Tibial nerve (tissue), 4 donors: ENCODE measurements at regions not wholly inside any gene's neighbourhood (a gene's known extent, or its start where the extent isn't known, plus 50 kb on each side); places are given as distances from the start of the nearest gene placed in this dataset.

ENCODE experiments used
- DNase-seq, 2 donors: peaks; one replicate each; pipeline ENCODE4 v3.0.0-alpha.2; 2019; ENCODE audit warnings: low spot score in 2 of 2
- H3K27ac ChIP-seq, 4 donors: fragments of 200-600 bp; sonication (generic) in 3 of 4; one replicate each; pipeline ENCODE4 v1.5.1; 2017 to 2019; ENCODE audit warnings: mild to moderate bottlenecking in 1 of 4
- H3K27me3 ChIP-seq, 2 donors: fragments of 200-600 bp; sonication (generic) in 1 of 2; one replicate each; pipeline versions ENCODE4 v1.5.1 to v1.6.0; 2017 to 2019
- H3K36me3 ChIP-seq, 3 donors: fragments of 200-600 bp; sonication (generic); one replicate each; pipeline ENCODE4 v1.5.1; 2018 to 2019
- H3K4me1 ChIP-seq, 4 donors: fragments of 200-600 bp; sonication (generic) in 3 of 4; one replicate each; pipeline ENCODE4 v1.5.1; 2017 to 2019
- H3K4me3 ChIP-seq, 4 donors: fragments of 200-600 bp; sonication (generic) in 3 of 4; one replicate each; pipeline ENCODE4 v1.5.1; 2017 to 2019; ENCODE audit warnings: mild to moderate bottlenecking in 1 of 4, moderate library complexity in 1 of 4
- H3K9me3 ChIP-seq, 4 donors: fragments of 200-600 bp; sonication (generic) in 3 of 4; one replicate each; pipeline ENCODE4 v1.5.1; 2017 to 2019
- CTCF ChIP-seq, 5 experiments: fragments of 200-600 bp in 3 of 5; fragments of 450-650 bp in 2 of 5; sonication (generic) in 3 of 5; IDR thresholded peaks; one replicate each; pipeline ENCODE4 v1.5.1; 2016 to 2019; ENCODE audit warnings: antibody characterized with exemption in 5 of 5, mild to moderate bottlenecking in 3 of 5, moderate library complexity in 2 of 5
- EP300 ChIP-seq, 2 donors: sonication (generic); formaldehyde crosslinking; IDR thresholded peaks; one replicate each; pipeline ENCODE4 v1.6.1; 2017; ENCODE audit warnings: antibody characterized with exemption in 2 of 2, mild to moderate bottlenecking in 1 of 2
- POLR2A ChIP-seq, 2 donors: fragments of 450-650 bp; IDR thresholded peaks; one replicate each; pipeline ENCODE4 v1.6.1; 2017; ENCODE audit warnings: antibody characterized with exemption in 2 of 2, mild to moderate bottlenecking in 2 of 2, moderate library complexity in 2 of 2
- WGBS, 2 donors: methylation state at CpG; one replicate each; pipeline ENCODE4 v1.1.5; 2018; 5-methylcytosine and 5-hydroxymethylcytosine counted together

GRCh38 chr2:145481334-145481922, 961.5 kb upstream of the ZEB2 start:
- H3K4me3 ChIP-seq: no peak overlapping the region
- no peaks in the 10 kb centered on the region for H3K4me1 ChIP-seq
- H3K27me3 ChIP-seq: no peaks in the 10 kb centered on the region
- DNase-seq: no peak
- no peaks in the 10 kb centered on the region for H3K9me3 ChIP-seq
- TF ChIP-seq EP300 (IDR thresholded peaks at IDR 0.05) (no peak), CTCF (IDR thresholded peaks at IDR 0.05) (no peak), POLR2A (IDR thresholded peaks at IDR 0.05) (no peak)
- no peaks in the 10 kb centered on the region for H3K36me3 ChIP-seq
- no peak overlapping the region for H3K27ac ChIP-seq

GRCh38 chr2:145464866-145465265, 944.9 kb upstream of the ZEB2 start:
- no peaks in the 10 kb centered on the region for H3K9me3 ChIP-seq
- DNase-seq: no peak
- no peak overlapping the region for H3K4me3 ChIP-seq
- WGBS, 2 donors: 45 to 47% methylated on average over 3 of the region's 3 CpGs
- TF ChIP-seq EP300 (IDR thresholded peaks at IDR 0.05): no peak
- no peak for TF ChIP-seq POLR2A (IDR thresholded peaks at IDR 0.05)
- TF ChIP-seq CTCF (IDR thresholded peaks at IDR 0.05): no peak
- H3K4me1 ChIP-seq: peaks cover 0 to 4% (median 0%) of the 10 kb centered on the region in 4 donors
- no peak overlapping the region for H3K27ac ChIP-seq
- no peaks in the 10 kb centered on the region for H3K36me3 ChIP-seq
- H3K27me3 ChIP-seq: no peaks in the 10 kb centered on the region

GRCh38 chr2:145460112-145460511, 940.2 kb upstream of the ZEB2 start:
- no peak for DNase-seq
- 65 to 68% methylated on average over 1 of the region's 1 CpG for WGBS, 2 donors
- TF ChIP-seq POLR2A (IDR thresholded peaks at IDR 0.05) (no peak), EP300 (IDR thresholded peaks at IDR 0.05) (no peak), CTCF (IDR thresholded peaks at IDR 0.05) (no peak)
- Histone ChIP-seq H3K9me3 (peaks cover 0 to 4% (median 0%) of the 10 kb centered on the region in 4 donors), H3K27ac (no peak overlapping the region), H3K4me3 (no peak overlapping the region), H3K4me1 (no peaks in the 10 kb centered on the region), H3K36me3 (no peaks in the 10 kb centered on the region), H3K27me3 (no peaks in the 10 kb centered on the region)

GRCh38 chr2:145431181-145431951, 911.4 kb upstream of the ZEB2 start:
- no peaks in the 10 kb centered on the region for H3K27me3 ChIP-seq
- no peak overlapping the region for H3K4me3 ChIP-seq
- H3K36me3 ChIP-seq: no peaks in the 10 kb centered on the region
- H3K27ac ChIP-seq: no peak overlapping the region
- 70 to 76% methylated on average over 9 of the region's 9 CpGs for WGBS, 2 donors
- H3K4me1 ChIP-seq: no peaks in the 10 kb centered on the region
- no peaks in the 10 kb centered on the region for H3K9me3 ChIP-seq
- no peak for DNase-seq
- no peak for TF ChIP-seq EP300 (IDR thresholded peaks at IDR 0.05)
- no peak for TF ChIP-seq POLR2A (IDR thresholded peaks at IDR 0.05)
- no peak for TF ChIP-seq CTCF (IDR thresholded peaks at IDR 0.05)

- Histone ChIP-seq H3K4me3 (no peak overlapping the region), H3K27ac (no peak overlapping the region), H3K36me3 (no peaks in the 10 kb centered on the region), H3K9me3 (peaks cover 0 to 21% (median 8%) of the 10 kb centered on the region in 4 donors), H3K27me3 (no peaks in the 10 kb centered on the region), H3K4me1 (no peaks in the 10 kb centered on the region)
- TF ChIP-seq EP300 (IDR thresholded peaks at IDR 0.05) (no peak), CTCF (IDR thresholded peaks at IDR 0.05) (no peak), POLR2A (IDR thresholded peaks at IDR 0.05) (no peak)
- WGBS, 2 donors: 93 to 97% methylated on average over 1 of the region's 1 CpG
- no peak for DNase-seq
Measured at GRCh38 chr2:145423809-145424208, 903.9 kb upstream of the ZEB2 start.
